IMR-90 (cell line): ENCODE measurements at regions not wholly inside any gene's neighbourhood (a gene's known extent, or its start where the extent isn't known, plus 50 kb on each side); places are given as distances from the start of the nearest gene placed in this dataset.

Source experiments
- ATAC-seq: fragments of 200-7000 bp; cut with Tn5 transposase; 2 replicates; pipeline ENCODE4 v1.9.1; 2020; ENCODE audit warnings: low read depth, mild to moderate bottlenecking, moderate library complexity
- BruUV-seq: library from RNA; stranded (reverse); fragments of 400-500 nt; replicated peaks from 2 replicates; lab custom pipeline; 2021; lab: Mats Ljungman, UMichigan
- CTCF ChIA-PET: fragments of 300-600 bp; formaldehyde crosslinking; extraction: SDS; loops from one replicate; lab custom pipeline; 2021; ENCODE audit warnings: antibody characterized with exemption; lab: Yijun Ruan, JAX
- POLR2A ChIA-PET: fragments of 300-600 bp; sonication (Branson Sonifier 250); formaldehyde crosslinking; loops from one replicate; lab custom pipeline; 2022; ENCODE audit warnings: antibody characterized with exemption; ENCODE audit not compliant: unreplicated experiment; lab: Charles Lee
- DNase-seq: peaks from one replicate; pipeline ENCODE4 v3.0.0; 2013
- H2AFZ ChIP-seq: replicated peaks from 2 replicates; pipeline ENCODE3; 2013; ENCODE audit warnings: low read length, mild to moderate bottlenecking; ENCODE audit not compliant: poor library complexity
- H2AK5ac ChIP-seq: 2 replicates; pipeline ENCODE4 v1.6.1; 2013; ENCODE audit warnings: low read depth, low read length, inconsistent platforms
- H2AK9ac ChIP-seq: replicated peaks from 2 replicates; pipeline ENCODE3; 2013; ENCODE audit warnings: mild to moderate bottlenecking, low read depth, low read length, moderate library complexity; ENCODE audit not compliant: poor library complexity
- H2BK120ac ChIP-seq: 2 replicates; pipeline ENCODE4 v1.6.1; 2013; ENCODE audit warnings: low read depth, low read length, inconsistent platforms
- H2BK15ac ChIP-seq: 3 replicates; pipeline ENCODE4 v1.6.1; 2013; ENCODE audit warnings: low read depth, low read length, inconsistent platforms
- H2BK20ac ChIP-seq: 2 replicates; pipeline ENCODE4 v1.6.1; 2013; ENCODE audit warnings: low read depth, mild to moderate bottlenecking, inconsistent platforms, low read length, moderate library complexity
- H2BK5ac ChIP-seq: 2 replicates; pipeline ENCODE4 v1.6.1; 2013; ENCODE audit warnings: mild to moderate bottlenecking, low read depth, low read length, inconsistent platforms; ENCODE audit not compliant: poor library complexity, severe bottlenecking
- H3K14ac ChIP-seq: replicated peaks from 2 replicates; pipeline ENCODE4 v1.6.1; 2013; ENCODE audit warnings: low read depth, low read length, inconsistent platforms
- H3K18ac ChIP-seq: 2 replicates; pipeline ENCODE4 v1.6.1; 2013; ENCODE audit warnings: low read depth, low read length, control low read depth
- H3K23ac ChIP-seq: 2 replicates; pipeline ENCODE4 v1.6.1; 2013; ENCODE audit warnings: low read depth, low read length, inconsistent platforms
- H3K27ac ChIP-seq: 2 replicates; pipeline ENCODE4 v1.5.1; 2013; ENCODE audit warnings: mild to moderate bottlenecking, control low read depth, low read length; ENCODE audit not compliant: insufficient read depth
- H3K27me3 ChIP-seq: 2 replicates; pipeline ENCODE4 v1.6.1; 2013; ENCODE audit warnings: low read length; ENCODE audit not compliant: control insufficient read depth, insufficient read depth
- H3K36me3 ChIP-seq: 2 replicates; pipeline ENCODE4 v1.6.1; 2013; ENCODE audit warnings: low read length, mixed read lengths; ENCODE audit not compliant: control insufficient read depth, insufficient read depth
- H3K4ac ChIP-seq: 2 replicates; pipeline ENCODE4 v1.6.1; 2013; ENCODE audit warnings: low read depth, low read length, inconsistent platforms
- H3K4me1 ChIP-seq: 2 replicates; pipeline ENCODE4 v1.6.1; 2013; ENCODE audit warnings: low read length, mixed read lengths; ENCODE audit not compliant: control insufficient read depth, insufficient read depth
- H3K4me2 ChIP-seq: 2 replicates; pipeline ENCODE4 v1.6.1; 2013; ENCODE audit warnings: low read depth, mild to moderate bottlenecking, control low read depth, low read length, moderate library complexity
- H3K4me3 ChIP-seq: 2 replicates; pipeline ENCODE4 v1.5.1; 2013; ENCODE audit warnings: low read depth, mild to moderate bottlenecking, control low read depth, low read length, moderate library complexity; ENCODE audit not compliant: insufficient read depth
- H3K56ac ChIP-seq: 2 replicates; pipeline ENCODE4 v1.6.1; 2013; ENCODE audit warnings: low read length, inconsistent platforms; ENCODE audit not compliant: insufficient read depth; ENCODE audit errors: extremely low read depth
- H3K79me1 ChIP-seq, 2 experiments: 2 replicates each; pipeline ENCODE4 v1.6.1; 2013; ENCODE audit warnings: low read length in 2 of 2, inconsistent platforms in 1 of 2, low read depth in 1 of 2
- H3K9ac ChIP-seq: 2 replicates; pipeline ENCODE4 v1.6.1; 2013; ENCODE audit warnings: low read depth, low read length, control low read depth
- H3K9me1 ChIP-seq: 2 replicates; pipeline ENCODE4 v1.6.1; 2013; ENCODE audit warnings: low read length, inconsistent platforms; ENCODE audit not compliant: insufficient read depth
- H3K9me3 ChIP-seq: 2 replicates; pipeline ENCODE4 v1.6.1; 2013; ENCODE audit warnings: low read length; ENCODE audit not compliant: control insufficient read depth, insufficient read depth
- H4K20me1 ChIP-seq: 2 replicates; pipeline ENCODE4 v1.6.1; 2013; ENCODE audit warnings: low read length, inconsistent platforms; ENCODE audit not compliant: insufficient read depth
- H4K5ac ChIP-seq: 2 replicates; pipeline ENCODE4 v1.6.1; 2013; ENCODE audit warnings: mild to moderate bottlenecking, low read depth, low read length, control low read depth
- H4K8ac ChIP-seq, 2 experiments: 2 replicates each; pipeline ENCODE4 v1.6.1; 2013; ENCODE audit warnings: low read depth in 2 of 2, low read length in 2 of 2, control low read depth in 1 of 2, inconsistent platforms in 1 of 2
- H4K91ac ChIP-seq: 2 replicates; pipeline ENCODE4 v1.6.1; 2013; ENCODE audit warnings: low read depth, low read length, inconsistent platforms; ENCODE audit not compliant: insufficient read depth
- BHLHE40 ChIP-seq: fragments of 150-350 bp; IDR thresholded peaks from 2 replicates; pipeline ENCODE4 v1.6.1; 2016; ENCODE audit warnings: mild to moderate bottlenecking, low read depth, low read length
- CEBPB ChIP-seq: IDR thresholded peaks from 2 replicates; pipeline ENCODE4 v1.6.1; 2012; ENCODE audit warnings: low read depth, low read length, improper control_type of control experiment
- FOS ChIP-seq: fragments of 150-350 bp; IDR thresholded peaks from 2 replicates; pipeline ENCODE4 v1.6.1; 2016; ENCODE audit warnings: low read depth, low read length
- MAFK ChIP-seq: IDR thresholded peaks from 2 replicates; pipeline ENCODE4 v1.6.1; 2012; ENCODE audit warnings: low read depth, low read length, improper control_type of control experiment
- MAZ ChIP-seq: IDR thresholded peaks from 2 replicates; pipeline ENCODE4 v1.6.1; 2012; ENCODE audit warnings: low read depth, mild to moderate bottlenecking, low read length, improper control_type of control experiment, moderate library complexity, borderline replicate concordance
- NFE2L2 ChIP-seq: fragments of 150-350 bp; IDR thresholded peaks from 2 replicates; pipeline ENCODE4 v1.6.1; 2016; ENCODE audit warnings: low read depth, mild to moderate bottlenecking, low read length
- RAD21 ChIP-seq: IDR thresholded peaks from 2 replicates; pipeline ENCODE4 v1.6.1; 2012; ENCODE audit warnings: low read length, improper control_type of control experiment
- RCOR1 ChIP-seq: IDR thresholded peaks from 2 replicates; pipeline ENCODE4 v1.6.1; 2012; ENCODE audit warnings: mild to moderate bottlenecking, low read length, improper control_type of control experiment; ENCODE audit not compliant: insufficient replicate concordance
- RFX5 ChIP-seq: IDR thresholded peaks from 2 replicates; pipeline ENCODE4 v1.8.0; 2012; ENCODE audit warnings: low read depth, mild to moderate bottlenecking, low read length, moderate library complexity
- SMC3 ChIP-seq: fragments of 150-350 bp; IDR thresholded peaks from 2 replicates; pipeline ENCODE4 v1.6.1; 2016; ENCODE audit warnings: low read depth, mild to moderate bottlenecking, antibody characterized with exemption, low read length, moderate library complexity
- WGBS, 2 experiments: methylation state at CpG; one replicate each; pipeline versions ENCODE4 v1.1.5 to v1.1.7; 2013; ENCODE audit warnings: missing lambda C conversion rate in 2 of 2; ENCODE audit not compliant: insufficient read length in 1 of 2; ENCODE audit errors: extremely low coverage in 2 of 2; 5-methylcytosine and 5-hydroxymethylcytosine counted together
- dilution Hi-C: fragments of 300-500 bp; cut with HindIII; formaldehyde crosslinking; loops from one replicate; pipeline ENCODE4 v1.14.3; 2018; ENCODE audit warnings: low sequenced_read_pairs; ENCODE audit not compliant: unreplicated experiment
- in situ Hi-C: fragments of 300-500 bp; cut with MboI; formaldehyde crosslinking; loops from 3 replicates; pipeline ENCODE4 v1.14.3; 2019; ENCODE audit warnings: low sequenced_read_pairs, inconsistent platforms, mixed read lengths
- intact Hi-C: fragments of 100-400 bp; cut with micrococcal nuclease; formaldehyde crosslinking; loops from 2 replicates; pipeline ENCODE4 v1.10.0; 2022
- TF ChIP-seq, protein P1 (sequence below): fragments of 150-350 bp; IDR thresholded peaks from 2 replicates; pipeline ENCODE4 v1.6.1; 2016; ENCODE audit warnings: low read depth, mild to moderate bottlenecking, low read length, moderate library complexity, borderline replicate concordance
- TF ChIP-seq, protein P2 (sequence below): fragments of 150-350 bp; IDR thresholded peaks from 2 replicates; pipeline ENCODE4 v1.6.1; 2017; ENCODE audit warnings: mild to moderate bottlenecking, antibody characterized with exemption, low read length, low read depth
- TF ChIP-seq, protein P3 (sequence below): conservative IDR thresholded peaks from 2 replicates; pipeline ENCODE4 v1.5.1; 2012; ENCODE audit warnings: mild to moderate bottlenecking, low read depth, low read length, improper control_type of control experiment

DNA sequence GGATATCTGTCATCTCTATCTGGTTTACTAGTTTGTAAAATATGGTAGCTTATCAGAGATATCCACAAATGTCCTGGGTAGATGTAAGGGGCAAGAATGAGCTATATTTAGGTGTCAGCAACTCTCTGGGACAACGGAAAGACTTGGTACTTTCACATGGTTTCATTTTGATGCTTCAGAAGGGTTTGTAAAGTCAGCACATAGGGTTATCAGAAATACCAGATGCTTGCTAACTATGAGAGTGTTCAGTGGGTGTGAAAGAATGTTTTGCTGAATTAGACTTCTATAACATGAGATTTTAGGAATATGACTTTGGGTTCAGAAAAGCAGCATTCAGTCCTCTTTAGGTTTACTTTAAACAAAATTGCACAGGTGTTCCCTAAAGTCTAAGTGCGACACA is 466.5 kb upstream of the PDZRN3 start:
- no peak overlapping the region for H3K4me2 ChIP-seq
- H3K9me1 ChIP-seq = no peaks in the 10 kb centered on the region
- ChIA-PET CTCF (no interaction called here), POLR2A (no interaction called here)
- no peak overlapping the region for H2AK5ac ChIP-seq
- dilution Hi-C loops = no loop called here
- H2BK120ac ChIP-seq = 0 out of 2 replicates have a peak overlapping the region, but pooled peaks have one; percentile 23
- no TSS peak for BruUV-seq
- no peaks in the 10 kb centered on the region for H3K79me1 ChIP-seq
- no peaks in the 10 kb centered on the region; the same call in 1 of the 2 replicates for H3K4me1 ChIP-seq
- no peak overlapping the region for H3K56ac ChIP-seq
- H3K4ac ChIP-seq = no peak overlapping the region
- H3K18ac ChIP-seq = no peak overlapping the region; the same call in 1 of the 2 replicates
- no peak overlapping the region for H2AFZ ChIP-seq
- DNase-seq (no peak), ATAC-seq (no peak)
- H3K27ac ChIP-seq = no peak overlapping the region
- TF ChIP-seq, protein P1, sequence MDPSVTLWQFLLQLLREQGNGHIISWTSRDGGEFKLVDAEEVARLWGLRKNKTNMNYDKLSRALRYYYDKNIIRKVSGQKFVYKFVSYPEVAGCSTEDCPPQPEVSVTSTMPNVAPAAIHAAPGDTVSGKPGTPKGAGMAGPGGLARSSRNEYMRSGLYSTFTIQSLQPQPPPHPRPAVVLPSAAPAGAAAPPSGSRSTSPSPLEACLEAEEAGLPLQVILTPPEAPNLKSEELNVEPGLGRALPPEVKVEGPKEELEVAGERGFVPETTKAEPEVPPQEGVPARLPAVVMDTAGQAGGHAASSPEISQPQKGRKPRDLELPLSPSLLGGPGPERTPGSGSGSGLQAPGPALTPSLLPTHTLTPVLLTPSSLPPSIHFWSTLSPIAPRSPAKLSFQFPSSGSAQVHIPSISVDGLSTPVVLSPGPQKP = no peak
- TF ChIP-seq, protein P2, sequence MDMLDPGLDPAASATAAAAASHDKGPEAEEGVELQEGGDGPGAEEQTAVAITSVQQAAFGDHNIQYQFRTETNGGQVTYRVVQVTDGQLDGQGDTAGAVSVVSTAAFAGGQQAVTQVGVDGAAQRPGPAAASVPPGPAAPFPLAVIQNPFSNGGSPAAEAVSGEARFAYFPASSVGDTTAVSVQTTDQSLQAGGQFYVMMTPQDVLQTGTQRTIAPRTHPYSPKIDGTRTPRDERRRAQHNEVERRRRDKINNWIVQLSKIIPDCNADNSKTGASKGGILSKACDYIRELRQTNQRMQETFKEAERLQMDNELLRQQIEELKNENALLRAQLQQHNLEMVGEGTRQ = no peak
- TF ChIP-seq MAFK (no peak), MAZ (no peak), BHLHE40 (no peak), CEBPB (no peak), RFX5 (no peak), RCOR1 (no peak), FOS (no peak), SMC3 (no peak), NFE2L2 (no peak), RAD21 (no peak)
- TF ChIP-seq, protein P3, sequence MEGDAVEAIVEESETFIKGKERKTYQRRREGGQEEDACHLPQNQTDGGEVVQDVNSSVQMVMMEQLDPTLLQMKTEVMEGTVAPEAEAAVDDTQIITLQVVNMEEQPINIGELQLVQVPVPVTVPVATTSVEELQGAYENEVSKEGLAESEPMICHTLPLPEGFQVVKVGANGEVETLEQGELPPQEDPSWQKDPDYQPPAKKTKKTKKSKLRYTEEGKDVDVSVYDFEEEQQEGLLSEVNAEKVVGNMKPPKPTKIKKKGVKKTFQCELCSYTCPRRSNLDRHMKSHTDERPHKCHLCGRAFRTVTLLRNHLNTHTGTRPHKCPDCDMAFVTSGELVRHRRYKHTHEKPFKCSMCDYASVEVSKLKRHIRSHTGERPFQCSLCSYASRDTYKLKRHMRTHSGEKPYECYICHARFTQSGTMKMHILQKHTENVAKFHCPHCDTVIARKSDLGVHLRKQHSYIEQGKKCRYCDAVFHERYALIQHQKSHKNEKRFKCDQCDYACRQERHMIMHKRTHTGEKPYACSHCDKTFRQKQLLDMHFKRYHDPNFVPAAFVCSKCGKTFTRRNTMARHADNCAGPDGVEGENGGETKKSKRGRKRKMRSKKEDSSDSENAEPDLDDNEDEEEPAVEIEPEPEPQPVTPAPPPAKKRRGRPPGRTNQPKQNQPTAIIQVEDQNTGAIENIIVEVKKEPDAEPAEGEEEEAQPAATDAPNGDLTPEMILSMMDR = no peak
- no peak overlapping the region for H2BK5ac ChIP-seq
- no CpG with 5 or more reads among the region's 2 CpGs for whole genome bisulfite sequencing, 2 experiments
- intact Hi-C loops = no loop called here
- H3K36me3 ChIP-seq = no peaks in the 10 kb centered on the region
- H2AK9ac ChIP-seq = no peak overlapping the region
- no peak overlapping the region for H4K8ac ChIP-seq
- H3K9me3 ChIP-seq = no peaks in the 10 kb centered on the region
- no peaks in the 10 kb centered on the region for H4K20me1 ChIP-seq
- H3K27me3 ChIP-seq = no peaks in the 10 kb centered on the region
- H4K5ac ChIP-seq = no peak overlapping the region
- no peak overlapping the region for H2BK20ac ChIP-seq
- in situ Hi-C loops = no loop called here
- no peak overlapping the region for H4K91ac ChIP-seq
- H3K23ac ChIP-seq = no peak overlapping the region
- H2BK15ac ChIP-seq = no peak overlapping the region
- H3K14ac ChIP-seq = no peak overlapping the region
- H3K9ac ChIP-seq = no peak overlapping the region
- H3K4me3 ChIP-seq = no peak overlapping the region
